H1 (cell line): ENCODE measurements at regions not wholly inside any gene's neighbourhood (a gene's known extent, or its start where the extent isn't known, plus 50 kb on each side); places are given as distances from the start of the nearest gene placed in this dataset.

Experiments used
- ASH2L ChIP-seq: fragments of 200-600, 300-600 bp; sonication (generic); IDR thresholded peaks from one replicate; pipeline ENCODE4 v1.7.1; 2017; ENCODE audit warnings: low read length
- BRCA1 ChIP-seq: IDR thresholded peaks from 2 replicates; pipeline ENCODE4 v1.6.1; 2012; ENCODE audit warnings: low read depth, low read length, improper control_type of control experiment
- CHD7 ChIP-seq: fragments of 300-600 bp; sonication (generic); IDR thresholded peaks from 2 replicates; pipeline ENCODE4 v1.7.1; 2012; ENCODE audit warnings: low read length, moderate library complexity, mild to moderate bottlenecking, inconsistent platforms; ENCODE audit not compliant: insufficient replicate concordance
- EGR1 ChIP-seq: IDR thresholded peaks from 2 replicates; pipeline ENCODE4 v1.6.1; 2011; ENCODE audit warnings: low read depth, low read length, borderline replicate concordance
- GABPA ChIP-seq: IDR thresholded peaks from 2 replicates; pipeline ENCODE4 v1.6.1; 2011; ENCODE audit warnings: mild to moderate bottlenecking, low read length, moderate library complexity, borderline replicate concordance; ENCODE audit not compliant: insufficient read depth
- KDM5A ChIP-seq: fragments of 200-600 bp; IDR thresholded peaks from 2 replicates; pipeline ENCODE4 v1.7.1; 2012; ENCODE audit warnings: mild to moderate bottlenecking, low read length, inconsistent platforms, mixed read lengths
- NANOG ChIP-seq: IDR thresholded peaks from 2 replicates; pipeline ENCODE4 v1.6.1; 2011; ENCODE audit warnings: low read length, low read depth, mild to moderate bottlenecking, inconsistent platforms; ENCODE audit not compliant: insufficient read depth, poor library complexity, severe bottlenecking
- POU5F1 ChIP-seq: IDR thresholded peaks from 2 replicates; pipeline ENCODE4 v1.6.1; 2011; ENCODE audit warnings: low read depth, mild to moderate bottlenecking, low read length, moderate library complexity
- RBBP5 ChIP-seq: IDR thresholded peaks from 2 replicates; pipeline ENCODE4 v1.7.1; 2012; ENCODE audit warnings: low read depth, mild to moderate bottlenecking, inconsistent platforms, low read length, moderate library complexity, borderline replicate concordance
- SIN3A ChIP-seq, 2 experiments: IDR thresholded peaks in 1 of 2; conservative IDR thresholded peaks in 1 of 2; 2 replicates each; pipeline ENCODE4 v1.6.1; 2011 to 2012; ENCODE audit warnings: low read length in 2 of 2, improper control_type of control experiment in 1 of 2, low read depth in 1 of 2, mild to moderate bottlenecking in 1 of 2
- SP4 ChIP-seq: IDR thresholded peaks from 2 replicates; pipeline ENCODE4 v1.6.1; 2012; ENCODE audit warnings: low read length, inconsistent platforms
- TF ChIP-seq, protein P1 (sequence below): IDR thresholded peaks from 2 replicates; pipeline ENCODE4 v1.6.1; 2011; ENCODE audit warnings: low read depth, mild to moderate bottlenecking, low read length; ENCODE audit not compliant: insufficient read depth

DNA sequence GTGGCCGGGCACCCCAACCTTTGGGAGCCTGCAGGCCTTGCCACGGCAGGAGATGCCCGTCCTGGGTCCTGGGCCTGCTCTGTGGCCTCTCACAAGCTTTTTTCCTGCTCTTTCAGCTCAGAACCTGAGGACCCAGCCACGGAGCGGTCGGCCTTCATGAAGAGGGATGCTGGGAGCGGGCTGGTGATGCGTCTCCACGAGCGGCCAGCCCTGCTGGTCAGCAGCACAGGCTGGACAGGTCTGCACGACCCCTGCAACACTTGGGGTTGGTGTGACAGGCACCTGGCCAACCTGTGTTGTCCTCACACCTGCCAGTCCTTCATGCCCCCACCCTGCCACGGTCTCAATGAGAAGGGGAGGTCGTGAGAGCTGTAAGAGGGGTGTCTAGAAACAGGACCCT is 170.0 kb downstream of the ADRA2C start (continued):
- TF ChIP-seq CHD7 (no peak), SIN3A (conservative IDR thresholded peaks at IDR 0.05 in 1 of 2, IDR thresholded peaks at IDR 0.05 in 1 of 2; ENCODE audit: low read depth in 1 of 2, low read length in 2 of 2) (no peak), BRCA1 (no peak), GABPA (no peak), KDM5A (no peak), ASH2L (no peak), EGR1 (no peak), POU5F1 (no peak), NANOG (no peak), SP4 (no peak), RBBP5 (no peak)
- TF ChIP-seq, protein P1, sequence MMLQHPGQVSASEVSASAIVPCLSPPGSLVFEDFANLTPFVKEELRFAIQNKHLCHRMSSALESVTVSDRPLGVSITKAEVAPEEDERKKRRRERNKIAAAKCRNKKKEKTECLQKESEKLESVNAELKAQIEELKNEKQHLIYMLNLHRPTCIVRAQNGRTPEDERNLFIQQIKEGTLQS = no peak
